Vagina (tissue), 2 donors: ENCODE measurements at regions not wholly inside any gene's neighbourhood (a gene's known extent, or its start where the extent isn't known, plus 50 kb on each side); places are given as distances from the start of the nearest gene placed in this dataset.

Experiments used
- DNase-seq, 2 donors: peaks; one replicate each; pipeline ENCODE4 v3.0.0-alpha.2; 2017; ENCODE audit errors: extremely low spot score in 2 of 2
- H3K27ac ChIP-seq: fragments of 200-600 bp; sonication (generic); one replicate; pipeline ENCODE4 v1.5.1; 2019
- H3K27me3 ChIP-seq: fragments of 200-600 bp; sonication (generic); one replicate; pipeline ENCODE4 v1.5.1; 2019
- H3K36me3 ChIP-seq, 2 donors: fragments of 200-600 bp; sonication (generic); one replicate each; pipeline ENCODE4 v1.5.1; 2017 to 2019
- H3K4me1 ChIP-seq: fragments of 200-600 bp; sonication (generic); one replicate; pipeline ENCODE4 v1.5.1; 2019
- H3K4me3 ChIP-seq, 2 donors: fragments of 200-600 bp; sonication (generic); 1 replicate in 1 of 2; 2 replicates in 1 of 2; pipeline ENCODE4 v1.5.1; 2016 to 2019
- H3K9me3 ChIP-seq: fragments of 200-600 bp; sonication (generic); one replicate; pipeline ENCODE4 v1.5.1; 2019
- CTCF ChIP-seq, 3 experiments: fragments of 450-650 bp in 2 of 3; fragments of 200-600 bp in 1 of 3; sonication (generic) in 1 of 3; IDR thresholded peaks; one replicate each; pipeline ENCODE4 v1.5.1; 2017 to 2019; ENCODE audit warnings: antibody characterized with exemption in 3 of 3, mild to moderate bottlenecking in 2 of 3, moderate library complexity in 2 of 3
- POLR2A ChIP-seq, 2 donors: fragments of 450-650 bp; IDR thresholded peaks; one replicate each; pipeline ENCODE4 v1.6.1; 2017; ENCODE audit warnings: antibody characterized with exemption in 2 of 2, mild to moderate bottlenecking in 2 of 2, moderate library complexity in 2 of 2
- POLR2AphosphoS5 ChIP-seq, 2 donors: sonication (generic); formaldehyde crosslinking; IDR thresholded peaks; one replicate each; pipeline ENCODE4 v1.9.0; 2017; ENCODE audit warnings: antibody characterized with exemption in 2 of 2, mild to moderate bottlenecking in 2 of 2, low read depth in 1 of 2; ENCODE audit not compliant: insufficient read depth in 1 of 2
- intact Hi-C: fragments of 100-400 bp; cut with DNase I; formaldehyde crosslinking; loops from one replicate; pipeline ENCODE4 v1.15.1; 2023

GRCh38 chr4:137641544-137641943 is 109.2 kb upstream of the PCDH18 start:
- Histone ChIP-seq H3K4me3 (no peak overlapping the region), H3K27ac (no peak overlapping the region), H3K36me3 (no peaks in the 10 kb centered on the region), H3K9me3 (no peaks in the 10 kb centered on the region), H3K4me1 (no peaks in the 10 kb centered on the region), H3K27me3 (no peaks in the 10 kb centered on the region)
- no peak for DNase-seq
- no peak for TF ChIP-seq POLR2A (IDR thresholded peaks at IDR 0.05)
- no peak for TF ChIP-seq CTCF (IDR thresholded peaks at IDR 0.05)
- no peak for TF ChIP-seq POLR2AphosphoS5 (IDR thresholded peaks at IDR 0.05; ENCODE audit: insufficient read depth in 1 of 2, low read depth in 1 of 2)
- intact Hi-C loops, result no loop called here

- no peak for TF ChIP-seq POLR2A (IDR thresholded peaks at IDR 0.05)
- no peak for TF ChIP-seq CTCF (IDR thresholded peaks at IDR 0.05)
- no peak for TF ChIP-seq POLR2AphosphoS5 (IDR thresholded peaks at IDR 0.05; ENCODE audit: insufficient read depth in 1 of 2, low read depth in 1 of 2)
- no peaks in the 10 kb centered on the region for H3K27me3 ChIP-seq
- no peak for DNase-seq
- no peaks in the 10 kb centered on the region for H3K9me3 ChIP-seq
- H3K4me3 ChIP-seq, result no peak overlapping the region
- no peak overlapping the region for H3K27ac ChIP-seq
- no peaks in the 10 kb centered on the region for H3K4me1 ChIP-seq
- H3K36me3 ChIP-seq, result no peaks in the 10 kb centered on the region
- intact Hi-C loops, result no loop called here
Observed at GRCh38 chr4:137640838-137641158, 108.5 kb upstream of the PCDH18 start.

GRCh38 chr4:137640156-137640837 is 108.0 kb upstream of the PCDH18 start:
- no peak for DNase-seq
- H3K27me3 ChIP-seq, result no peaks in the 10 kb centered on the region
- no peak overlapping the region for H3K27ac ChIP-seq
- H3K9me3 ChIP-seq, result no peaks in the 10 kb centered on the region
- H3K4me1 ChIP-seq, result no peaks in the 10 kb centered on the region
- no peaks in the 10 kb centered on the region for H3K36me3 ChIP-seq
- H3K4me3 ChIP-seq, result no peak overlapping the region
- intact Hi-C loops, result no loop called here
- no peak for TF ChIP-seq CTCF (IDR thresholded peaks at IDR 0.05)
- TF ChIP-seq POLR2A (IDR thresholded peaks at IDR 0.05), result no peak
- no peak for TF ChIP-seq POLR2AphosphoS5 (IDR thresholded peaks at IDR 0.05; ENCODE audit: insufficient read depth in 1 of 2, low read depth in 1 of 2)

- no peak for DNase-seq
- no peak overlapping the region for H3K27ac ChIP-seq
Observed at GRCh38 chr4:137638934-137639333, 106.6 kb upstream of the PCDH18 start.

More at GRCh38 chr4:137638934-137639333, 106.6 kb upstream of the PCDH18 start:
- TF ChIP-seq POLR2A (IDR thresholded peaks at IDR 0.05), result no peak
- TF ChIP-seq CTCF (IDR thresholded peaks at IDR 0.05), result no peak
- TF ChIP-seq POLR2AphosphoS5 (IDR thresholded peaks at IDR 0.05; ENCODE audit: insufficient read depth in 1 of 2, low read depth in 1 of 2), result no peak
- Histone ChIP-seq H3K9me3 (no peaks in the 10 kb centered on the region), H3K27me3 (no peaks in the 10 kb centered on the region), H3K4me3 (no peak overlapping the region), H3K4me1 (no peaks in the 10 kb centered on the region), H3K36me3 (no peaks in the 10 kb centered on the region)
- intact Hi-C loops, result no loop called here
